ENCODE measurements at regions not wholly inside any gene's neighbourhood (a gene's known extent, or its start where the extent isn't known, plus 50 kb on each side); places are given as distances from the start of the nearest gene placed in this dataset.

DNA sequence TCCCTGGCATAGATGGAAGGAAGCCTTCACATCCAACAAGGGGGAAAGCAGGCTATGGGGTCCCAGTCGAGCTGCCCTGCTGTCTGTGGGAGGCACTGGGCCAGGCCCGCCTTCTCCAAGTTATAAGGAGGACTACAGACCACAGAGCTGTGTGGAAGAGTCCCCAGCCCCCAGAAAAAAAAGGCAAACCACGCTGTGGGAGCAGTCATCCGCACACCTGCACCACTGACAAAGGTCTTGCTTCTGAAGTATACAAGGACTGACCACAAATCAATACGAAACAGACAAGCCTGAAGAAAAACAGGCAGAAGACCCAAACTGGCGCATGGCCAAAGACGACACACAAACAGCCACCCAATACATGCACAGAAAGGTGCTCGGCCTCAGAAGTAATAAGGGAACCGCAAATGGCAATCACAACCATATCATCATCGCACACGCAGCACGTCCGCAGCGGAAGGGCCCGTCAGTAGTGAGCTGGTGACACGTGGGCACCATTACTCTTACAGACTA lies 384.1 kb downstream of the CTTN start:
- DNase-seq (ENCODE audit: low read depth in 1 of 2, low spot score in 1 of 2): no peak

GRCh38 chr11:70783356-70783755 lies 385.0 kb downstream of the CTTN start:
- no peak for DNase-seq (ENCODE audit: low read depth in 1 of 2, low spot score in 1 of 2)

DNA sequence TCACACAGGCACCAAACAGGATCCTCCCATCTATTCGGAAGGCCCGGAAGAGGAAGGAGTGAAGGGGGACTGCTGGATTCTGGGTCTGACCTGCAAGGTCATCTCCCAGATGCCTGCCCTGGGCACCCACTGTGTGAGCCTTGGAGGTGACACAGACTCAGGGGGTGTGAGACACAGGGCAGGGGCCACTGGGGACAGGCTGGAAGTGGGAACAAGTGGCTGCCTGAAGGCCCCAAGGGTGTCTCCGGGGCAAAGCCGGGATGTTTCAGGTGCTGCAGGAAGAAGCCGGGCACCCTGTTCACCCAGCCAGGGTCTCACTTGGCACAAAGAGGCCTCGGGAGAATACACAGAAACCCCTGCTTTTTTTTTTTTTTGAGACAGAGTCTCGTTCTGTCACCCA lies 385.5 kb downstream of the CTTN start:
- DNase-seq (ENCODE audit: low read depth in 1 of 2, low spot score in 1 of 2): no peak

DNA sequence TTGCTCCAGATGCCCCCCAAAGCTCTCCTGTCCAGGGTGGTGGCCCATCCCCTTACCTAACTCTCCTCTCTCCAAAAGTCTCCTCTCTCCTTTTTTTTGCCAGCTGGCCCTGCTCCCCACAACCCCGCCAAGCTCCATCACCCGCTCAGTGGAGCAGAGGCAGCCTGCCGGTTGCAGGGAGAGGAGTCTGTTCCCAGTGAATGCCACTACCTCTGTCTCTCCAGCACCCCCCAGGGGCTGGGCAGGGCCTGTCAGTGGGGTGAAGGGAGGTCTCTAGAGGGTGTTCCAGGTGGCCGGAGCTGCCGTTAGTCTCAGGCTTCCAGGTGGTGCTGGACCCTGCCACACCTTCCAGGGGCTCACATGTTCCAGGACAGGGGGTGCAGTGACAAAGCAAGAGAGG lies 387.0 kb downstream of the CTTN start:
- DNase-seq (ENCODE audit: low read depth in 1 of 2, low spot score in 1 of 2): no peak

- DNase-seq (ENCODE audit: low read depth in 1 of 2, low spot score in 1 of 2): no peak
These were observed 387.8 kb downstream of the CTTN start for GRCh38 chr11:70786021-70786665.

DNA sequence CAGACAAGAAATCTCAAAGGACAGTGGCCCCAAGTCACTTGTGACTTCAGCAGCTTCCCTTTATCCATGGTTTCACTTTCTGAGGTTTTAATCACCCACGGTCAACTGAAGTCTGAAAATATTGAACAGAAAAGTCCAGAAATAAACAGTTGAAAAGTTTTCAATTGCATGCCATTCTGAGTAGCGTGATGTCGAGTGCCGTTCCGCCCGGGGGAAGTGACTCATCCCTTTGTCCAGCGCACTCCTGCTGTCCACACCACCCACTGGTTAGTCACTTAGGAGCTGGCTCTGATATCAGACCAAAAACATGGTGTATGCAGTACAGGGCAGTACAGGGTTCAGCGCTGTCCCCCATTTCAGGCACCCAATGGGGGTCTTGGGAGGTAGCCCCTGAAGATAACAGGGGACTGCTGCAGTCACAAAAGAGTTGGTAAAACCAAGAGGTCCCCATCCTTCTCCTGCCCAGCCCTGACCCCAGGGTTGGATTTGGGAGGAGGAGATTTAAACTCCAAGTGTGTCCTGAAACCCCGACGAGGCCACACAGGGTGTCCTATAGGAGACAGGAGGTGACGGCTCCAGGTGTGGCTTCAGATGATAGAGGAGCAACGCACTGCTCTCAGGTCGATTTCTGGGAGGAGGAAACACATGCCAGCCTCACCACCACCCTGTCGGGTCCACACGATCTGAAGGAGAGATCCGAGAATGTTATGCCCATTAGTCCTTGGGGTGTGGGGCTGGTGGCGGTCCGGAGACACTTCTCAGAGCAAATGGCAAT lies 390.1 kb downstream of the CTTN start:
- no peak for DNase-seq (ENCODE audit: low read depth in 1 of 2, low spot score in 1 of 2)

DNA sequence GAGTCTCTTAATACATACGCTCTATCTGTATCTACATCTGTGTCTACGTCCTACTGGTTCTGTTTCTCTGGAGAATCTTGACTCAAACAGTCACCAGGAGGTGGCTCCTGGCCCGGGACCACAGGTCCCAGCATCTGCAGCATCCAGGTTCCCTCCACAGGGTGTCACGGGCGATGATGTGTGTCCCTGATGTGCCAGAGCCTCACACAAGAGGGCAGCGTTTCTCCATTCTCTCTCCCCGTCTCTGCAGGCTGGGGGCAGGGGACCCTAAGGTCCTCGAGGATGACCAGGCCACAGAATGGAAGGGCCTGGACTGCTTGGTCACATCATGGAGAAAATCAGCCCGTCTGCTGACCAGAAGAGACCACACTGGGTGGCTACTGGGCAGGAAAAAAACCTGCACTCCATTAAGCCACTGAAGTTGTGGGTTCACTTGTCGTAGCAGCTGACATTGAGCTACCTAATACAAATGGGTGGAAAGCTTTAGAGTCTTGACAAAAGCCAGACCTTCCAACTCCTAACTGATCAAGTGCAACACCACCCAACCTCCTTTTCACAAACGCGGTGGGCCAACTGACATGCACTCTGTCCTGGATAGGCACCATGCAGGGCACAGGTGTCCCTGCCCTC lies 392.5 kb downstream of the CTTN start:
- no peak for DNase-seq (ENCODE audit: low read depth in 1 of 2, low spot score in 1 of 2)

DNA sequence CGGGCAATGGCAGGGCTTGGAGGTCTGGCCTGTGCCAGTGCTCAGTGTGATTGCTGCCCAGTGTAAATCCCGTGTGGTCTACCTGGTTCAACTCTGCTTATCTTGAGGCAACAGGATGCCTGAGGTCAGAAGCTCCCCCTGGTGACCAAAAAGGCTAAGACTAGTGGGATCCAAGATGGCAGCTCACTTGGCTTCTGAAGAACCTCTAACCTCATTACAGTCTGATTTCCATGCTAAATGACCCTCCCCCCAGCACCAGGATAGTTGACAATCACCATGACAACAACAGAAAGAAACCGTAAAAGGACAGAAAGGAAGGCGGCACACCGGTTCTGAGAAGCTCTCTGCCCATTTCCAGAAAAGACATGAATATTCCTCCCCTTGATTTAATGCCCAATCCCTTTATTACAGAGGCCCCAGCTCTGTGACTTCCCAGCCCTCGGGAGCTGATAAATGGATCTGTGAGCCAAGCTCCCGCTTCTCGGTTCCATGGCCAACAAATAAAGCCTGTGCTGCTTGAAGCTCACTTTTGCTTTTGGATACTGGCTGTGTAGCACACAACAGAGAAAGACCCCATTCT lies 398.4 kb downstream of the CTTN start:
- no peak for DNase-seq (ENCODE audit: low read depth in 1 of 2, low spot score in 1 of 2)

DNA sequence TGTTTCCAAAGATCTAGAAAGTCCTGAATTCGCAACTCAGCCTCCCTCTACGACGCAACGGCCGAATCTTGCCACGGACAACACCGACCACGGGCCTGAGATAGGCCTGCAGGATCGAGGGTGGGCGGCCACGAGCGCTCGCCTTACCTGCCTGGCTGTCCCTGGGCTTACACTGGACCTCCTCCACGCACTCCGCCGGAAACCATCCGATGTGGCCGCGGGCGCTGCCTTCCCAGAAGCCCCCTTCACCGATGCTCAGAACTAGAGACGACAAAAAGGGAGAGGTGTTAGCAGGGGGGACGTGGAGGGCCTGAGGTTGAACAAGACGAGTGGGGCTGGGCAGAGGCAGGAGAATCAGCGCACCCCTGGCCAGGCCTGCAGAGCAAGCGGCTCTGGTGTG lies 400.0 kb downstream of the CTTN start:
- no peak for DNase-seq (ENCODE audit: low read depth in 1 of 2, low spot score in 1 of 2)

- no peak for DNase-seq (ENCODE audit: low read depth in 1 of 2, low spot score in 1 of 2)
These were observed 401.1 kb downstream of the CTTN start for GRCh38 chr11:70799386-70799785.

DNA sequence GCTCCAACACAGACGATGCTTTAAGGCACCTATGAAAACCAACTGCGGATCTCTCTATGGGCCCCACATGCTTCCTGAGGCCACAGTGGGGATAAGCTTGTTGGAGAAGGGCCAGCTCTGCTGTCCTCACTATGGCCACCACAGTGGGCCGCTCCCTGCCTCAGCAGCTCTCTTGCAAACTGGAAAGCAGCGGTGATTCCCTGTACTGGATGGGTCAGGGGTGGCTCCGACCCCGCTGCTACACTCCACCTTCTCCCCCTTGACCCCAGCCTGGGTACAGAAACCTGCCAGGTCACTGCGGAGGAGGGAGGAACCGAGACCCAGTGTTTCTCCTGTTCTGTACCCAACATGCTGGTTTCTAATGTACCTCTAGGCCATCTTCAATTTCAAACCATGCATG lies 403.9 kb downstream of the CTTN start:
- no peak for DNase-seq (ENCODE audit: low read depth in 1 of 2, low spot score in 1 of 2)

DNA sequence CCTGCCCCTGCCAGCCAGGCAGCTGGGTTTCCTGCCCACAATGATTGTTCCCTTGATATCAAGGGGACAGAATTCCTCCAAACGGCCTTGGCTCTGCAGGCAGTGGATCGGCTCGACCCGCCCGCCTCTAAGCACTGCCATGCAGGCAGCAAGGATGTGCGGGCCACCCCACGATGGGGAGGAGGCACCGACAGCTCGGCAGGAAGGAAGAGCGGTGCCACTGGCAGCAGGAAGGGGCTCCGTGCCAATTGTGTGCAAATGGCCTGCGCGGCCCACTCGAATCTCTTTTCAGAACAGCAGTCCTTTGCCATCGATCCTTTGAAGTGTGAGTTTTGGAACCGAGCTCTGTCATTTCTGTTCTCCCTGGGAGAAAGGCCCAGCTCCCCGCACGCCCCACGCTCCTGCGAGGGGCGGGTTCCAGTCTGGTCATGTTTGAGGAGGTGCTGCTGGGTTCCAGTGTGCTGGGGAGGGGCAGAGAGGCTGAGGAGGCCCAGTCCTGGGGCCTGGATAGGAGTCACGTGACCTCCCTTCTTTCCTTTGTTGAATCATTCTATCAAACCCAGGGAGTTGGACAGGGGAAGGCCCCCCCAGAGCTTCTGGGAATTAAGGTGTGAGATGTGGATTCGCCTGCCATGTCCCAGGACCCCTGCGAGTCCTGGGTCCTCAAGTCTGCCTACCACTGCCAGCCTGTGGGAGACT lies 406.0 kb downstream of the CTTN start:
- no peak for DNase-seq (ENCODE audit: low read depth in 1 of 2, low spot score in 1 of 2)

DNA sequence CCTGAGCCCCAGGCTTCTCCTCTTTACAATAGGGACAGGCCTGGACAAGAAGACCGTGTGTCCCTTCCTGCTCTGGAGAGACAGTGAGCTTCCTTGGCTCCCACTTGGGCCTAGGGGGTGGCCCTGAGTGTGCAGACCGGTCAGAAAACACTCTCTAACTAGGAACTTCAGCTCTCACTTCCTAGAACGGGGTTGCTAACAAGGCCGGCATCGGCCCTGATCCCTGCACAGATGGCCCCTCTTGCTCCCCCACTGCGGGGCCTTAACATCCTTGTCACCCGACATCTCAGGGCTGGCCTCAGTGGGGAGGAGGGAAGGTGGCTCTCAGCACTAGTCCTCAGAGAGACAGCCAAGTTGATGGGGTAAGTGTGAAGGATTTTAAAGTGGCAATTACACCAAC lies 406.9 kb downstream of the CTTN start:
- DNase-seq (ENCODE audit: low read depth in 1 of 2, low spot score in 1 of 2): no peak

GRCh38 chr11:70805971-70806370 lies 407.6 kb downstream of the CTTN start:
- DNase-seq (ENCODE audit: low read depth in 1 of 2, low spot score in 1 of 2): no peak

GRCh38 chr11:70806461-70807194 lies 408.3 kb downstream of the CTTN start:
- DNase-seq (ENCODE audit: low read depth in 1 of 2, low spot score in 1 of 2): no peak

- no peak for DNase-seq (ENCODE audit: low read depth in 1 of 2, low spot score in 1 of 2)
These were observed 408.8 kb downstream of the CTTN start for GRCh38 chr11:70807195-70807543.

DNA sequence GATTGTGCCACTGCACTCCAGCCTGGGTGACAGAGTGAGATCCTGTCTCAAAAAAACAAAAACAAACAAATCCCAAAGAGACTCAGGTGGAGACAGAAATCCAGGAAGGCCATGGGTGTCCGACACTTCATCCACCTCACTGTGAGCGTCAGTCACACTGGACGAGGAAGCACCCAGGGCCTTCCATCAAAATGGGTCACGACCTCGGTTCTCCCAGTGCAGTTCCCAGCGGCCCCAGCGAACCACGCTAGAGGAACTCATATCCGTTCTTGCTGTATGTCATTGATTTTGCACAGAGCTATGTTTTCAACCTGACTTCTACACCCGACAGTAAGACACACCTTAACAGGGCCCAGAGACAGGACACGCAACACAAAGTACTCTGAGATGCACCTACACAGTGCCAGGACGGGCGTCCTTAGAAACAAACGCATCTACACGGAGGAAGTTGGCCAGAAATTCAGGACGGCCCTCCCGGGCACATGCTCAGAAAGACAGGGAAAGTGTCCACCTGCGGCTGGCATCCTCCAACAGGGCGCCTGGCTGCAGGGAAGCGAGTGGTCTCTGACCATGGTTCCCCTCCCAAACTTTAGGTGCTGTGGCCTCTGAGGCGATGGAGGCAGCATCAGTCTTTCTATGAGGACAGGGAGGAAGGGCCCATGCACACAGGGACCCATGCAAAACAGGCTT lies 410.5 kb downstream of the CTTN start:
- DNase-seq (ENCODE audit: low read depth in 1 of 2, low spot score in 1 of 2): no peak

DNA sequence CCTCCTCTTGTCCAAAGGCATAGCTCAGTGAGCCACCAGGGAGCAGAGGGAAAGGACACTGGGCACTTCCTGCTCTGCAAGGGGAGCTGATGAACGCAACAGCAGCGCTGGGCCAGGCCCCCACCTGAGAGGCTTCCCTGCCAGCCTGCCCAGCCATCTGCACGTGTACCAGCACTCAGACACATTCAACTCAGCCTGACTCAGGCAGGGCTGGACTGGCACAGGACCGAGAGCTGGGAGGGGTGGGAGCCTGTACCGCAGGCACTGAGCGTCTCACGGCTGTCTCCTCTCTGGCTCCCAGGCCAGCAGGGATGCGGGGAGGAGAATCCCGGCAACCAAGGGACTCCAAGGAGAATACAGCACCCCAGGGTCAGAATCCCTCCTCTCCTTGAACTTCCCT lies 411.8 kb downstream of the CTTN start:
- no peak for DNase-seq (ENCODE audit: low read depth in 1 of 2, low spot score in 1 of 2)

- no peak for DNase-seq (ENCODE audit: low read depth in 1 of 2, low spot score in 1 of 2)
These were observed 412.4 kb downstream of the CTTN start for GRCh38 chr11:70810681-70811080.

GRCh38 chr11:70811483-70811882 lies 413.2 kb downstream of the CTTN start:
- no peak for DNase-seq (ENCODE audit: low read depth in 1 of 2, low spot score in 1 of 2)

All from activated CD4-positive, alpha-beta T cell treated with anti-CD3 and anti-CD28 coated beads, Interleukin-2, amount 50 U/mL, for 24 hours (primary cell).